ENCODE measurements at regions not wholly inside any gene's neighbourhood (a gene's known extent, or its start where the extent isn't known, plus 50 kb on each side); places are given as distances from the start of the nearest gene placed in this dataset.
"Not testable (repeated sequence)": the region's sequence is repeated elsewhere in the genome, so short reads cannot be mapped to it uniquely, and the experiment has no call there.

- Mint-ChIP-seq H3K27me3 (ENCODE audit: low read depth, unreplicated experiment) (no peaks in the 10 kb centered on the region), H3K4me1 (ENCODE audit: low read depth, unreplicated experiment) (peaks cover 5% of the 10 kb centered on the region), H3K27ac (ENCODE audit: unreplicated experiment) (no peak overlapping the region), H3K4me3 (ENCODE audit: unreplicated experiment) (no peak overlapping the region), H3K9me3 (ENCODE audit: unreplicated experiment) (no peaks in the 10 kb centered on the region), H3K36me3 (ENCODE audit: low read depth, unreplicated experiment) (peaks cover 1% of the 10 kb centered on the region)
- DNase-seq (ENCODE audit: low read depth): no peak
- FAIRE-seq: no peak
- Histone ChIP-seq H2AFZ (ENCODE audit: low read depth, low read length) (no peak overlapping the region), H3K4me2 (ENCODE audit: low read length) (no peak overlapping the region), H3K27ac (ENCODE audit: low read depth, low read length) (no peak overlapping the region), H3K4me1 (ENCODE audit: insufficient read depth, low read length) (peaks cover 2% of the 10 kb centered on the region), H3K9me3 (ENCODE audit: insufficient read depth, low read depth, low read length) (no peaks in the 10 kb centered on the region), H3K9ac (ENCODE audit: low read length) (no peak overlapping the region), H3K79me2 (ENCODE audit: insufficient read depth, low read length) (no peaks in the 10 kb centered on the region), H4K20me1 (ENCODE audit: insufficient read depth, low read length) (no peaks in the 10 kb centered on the region), H3K4me3 (ENCODE audit: insufficient read depth, low read depth, low read length) (no peak overlapping the region), H3K36me3 (ENCODE audit: insufficient read depth, low read length) (no peaks in the 10 kb centered on the region), H3K27me3 (ENCODE audit: insufficient read depth, low read length) (no peaks in the 10 kb centered on the region)
- TF ChIP-seq EZH2 (IDR thresholded peaks at IDR 0.05; ENCODE audit: insufficient read depth, low read length): no peak
- no peak for TF ChIP-seq CTCF (IDR thresholded peaks at IDR 0.05; ENCODE audit: insufficient read depth, low read depth, low read length)
Measured at GRCh38 chr21:28482657-28483056, 510.0 kb downstream of the LTN1 start.

GRCh38 chr21:28480470-28480869 is 512.2 kb downstream of the LTN1 start:
- Histone ChIP-seq H3K79me2 (ENCODE audit: insufficient read depth, low read length) (no peaks in the 10 kb centered on the region), H3K9me3 (ENCODE audit: insufficient read depth, low read depth, low read length) (no peaks in the 10 kb centered on the region), H3K9ac (ENCODE audit: low read length) (no peak overlapping the region), H2AFZ (ENCODE audit: low read depth, low read length) (no peak overlapping the region), H3K27me3 (ENCODE audit: insufficient read depth, low read length) (no peaks in the 10 kb centered on the region), H3K4me1 (ENCODE audit: insufficient read depth, low read length) (peaks cover 2% of the 10 kb centered on the region), H3K36me3 (ENCODE audit: insufficient read depth, low read length) (no peaks in the 10 kb centered on the region), H4K20me1 (ENCODE audit: insufficient read depth, low read length) (no peaks in the 10 kb centered on the region), H3K27ac (ENCODE audit: low read depth, low read length) (no peak overlapping the region), H3K4me3 (ENCODE audit: insufficient read depth, low read depth, low read length) (no peak overlapping the region), H3K4me2 (ENCODE audit: low read length) (no peak overlapping the region)
- no peaks in the 10 kb centered on the region for H3K27me3 Mint-ChIP-seq (ENCODE audit: low read depth, unreplicated experiment)
- peaks cover 2% of the 10 kb centered on the region for H3K4me1 Mint-ChIP-seq (ENCODE audit: low read depth, unreplicated experiment)
- DNase-seq (ENCODE audit: low read depth) (no peak), FAIRE-seq (no peak)
- no peaks in the 10 kb centered on the region for H3K9me3 Mint-ChIP-seq (ENCODE audit: unreplicated experiment)
- H3K36me3 Mint-ChIP-seq (ENCODE audit: low read depth, unreplicated experiment): peaks cover 1% of the 10 kb centered on the region
- TF ChIP-seq CTCF (IDR thresholded peaks at IDR 0.05; ENCODE audit: insufficient read depth, low read depth, low read length): no peak
- no peak for TF ChIP-seq EZH2 (IDR thresholded peaks at IDR 0.05; ENCODE audit: insufficient read depth, low read length)
- no peak overlapping the region for H3K4me3 Mint-ChIP-seq (ENCODE audit: unreplicated experiment)
- H3K27ac Mint-ChIP-seq (ENCODE audit: unreplicated experiment): no peak overlapping the region

- TF ChIP-seq EZH2 (IDR thresholded peaks at IDR 0.05; ENCODE audit: insufficient read depth, low read length) (no peak), CTCF (IDR thresholded peaks at IDR 0.05; ENCODE audit: insufficient read depth, low read depth, low read length) (no peak)
- no peaks in the 10 kb centered on the region for H3K36me3 ChIP-seq (ENCODE audit: insufficient read depth, low read length)
- H2AFZ ChIP-seq (ENCODE audit: low read depth, low read length): no peak overlapping the region
- H3K9me3 ChIP-seq (ENCODE audit: insufficient read depth, low read depth, low read length): no peaks in the 10 kb centered on the region
- no peaks in the 10 kb centered on the region for H3K27me3 ChIP-seq (ENCODE audit: insufficient read depth, low read length)
- Mint-ChIP-seq H3K27me3 (ENCODE audit: low read depth, unreplicated experiment) (peaks cover 4% of the 10 kb centered on the region), H3K27ac (ENCODE audit: unreplicated experiment) (no peak overlapping the region), H3K4me1 (ENCODE audit: low read depth, unreplicated experiment) (peaks cover 7% of the 10 kb centered on the region), H3K36me3 (ENCODE audit: low read depth, unreplicated experiment) (peaks cover 1% of the 10 kb centered on the region), H3K9me3 (ENCODE audit: unreplicated experiment) (no peaks in the 10 kb centered on the region), H3K4me3 (ENCODE audit: unreplicated experiment) (no peak overlapping the region)
- no peak overlapping the region for H3K4me3 ChIP-seq (ENCODE audit: insufficient read depth, low read depth, low read length)
- H4K20me1 ChIP-seq (ENCODE audit: insufficient read depth, low read length): no peaks in the 10 kb centered on the region
- no peak overlapping the region for H3K9ac ChIP-seq (ENCODE audit: low read length)
- H3K79me2 ChIP-seq (ENCODE audit: insufficient read depth, low read length): no peaks in the 10 kb centered on the region
- no peak for FAIRE-seq
- no peak for DNase-seq (ENCODE audit: low read depth)
- no peak overlapping the region for H3K27ac ChIP-seq (ENCODE audit: low read depth, low read length)
- no peaks in the 10 kb centered on the region for H3K4me1 ChIP-seq (ENCODE audit: insufficient read depth, low read length)
- no peak overlapping the region for H3K4me2 ChIP-seq (ENCODE audit: low read length)
Measured at GRCh38 chr21:28473530-28474220, 519.0 kb downstream of the LTN1 start.

GRCh38 chr21:28472543-28472942 is 520.1 kb downstream of the LTN1 start:
- not testable (repeated sequence) for H3K27ac ChIP-seq (ENCODE audit: low read depth, low read length); H3K9ac ChIP-seq (ENCODE audit: low read length); H2AFZ ChIP-seq (ENCODE audit: low read depth, low read length); H3K4me3 ChIP-seq (ENCODE audit: insufficient read depth, low read depth, low read length); H3K27ac Mint-ChIP-seq (ENCODE audit: unreplicated experiment); H3K9me3 ChIP-seq (ENCODE audit: insufficient read depth, low read depth, low read length); H4K20me1 ChIP-seq (ENCODE audit: insufficient read depth, low read length); H3K4me3 Mint-ChIP-seq (ENCODE audit: unreplicated experiment); H3K27me3 Mint-ChIP-seq (ENCODE audit: low read depth, unreplicated experiment); H3K27me3 ChIP-seq (ENCODE audit: insufficient read depth, low read length); H3K4me2 ChIP-seq (ENCODE audit: low read length); H3K4me1 Mint-ChIP-seq (ENCODE audit: low read depth, unreplicated experiment); H3K9me3 Mint-ChIP-seq (ENCODE audit: unreplicated experiment); H3K36me3 ChIP-seq (ENCODE audit: insufficient read depth, low read length); H3K36me3 Mint-ChIP-seq (ENCODE audit: low read depth, unreplicated experiment); H3K79me2 ChIP-seq (ENCODE audit: insufficient read depth, low read length); H3K4me1 ChIP-seq (ENCODE audit: insufficient read depth, low read length)
- FAIRE-seq (peak; percentile 39), DNase-seq (ENCODE audit: low read depth) (peak; percentile 20)
